Astrocyte of the cerebellum (primary cell): ENCODE measurements at regions not wholly inside any gene's neighbourhood (a gene's known extent, or its start where the extent isn't known, plus 50 kb on each side); places are given as distances from the start of the nearest gene placed in this dataset.

ENCODE experiments used
- DNase-seq: peaks from one replicate; pipeline ENCODE4 v3.0.0-alpha.2; 2011; ENCODE audit warnings: low read depth
- H3K4me3 ChIP-seq: 2 replicates; pipeline ENCODE4 v1.5.1; 2011; ENCODE audit warnings: mild to moderate bottlenecking, low read depth, low read length, moderate library complexity
- in situ Hi-C: cut with HindIII; loops from 2 replicates; pipeline ENCODE4 v1.10.0; 2017; ENCODE audit warnings: low sequenced_read_pairs
- TF ChIP-seq, protein P1 (sequence below): IDR thresholded peaks from 2 replicates; pipeline ENCODE4 v1.5.1; 2012; ENCODE audit warnings: low read length, low read depth, moderate library complexity, mild to moderate bottlenecking; ENCODE audit errors: missing control alignments

DNA sequence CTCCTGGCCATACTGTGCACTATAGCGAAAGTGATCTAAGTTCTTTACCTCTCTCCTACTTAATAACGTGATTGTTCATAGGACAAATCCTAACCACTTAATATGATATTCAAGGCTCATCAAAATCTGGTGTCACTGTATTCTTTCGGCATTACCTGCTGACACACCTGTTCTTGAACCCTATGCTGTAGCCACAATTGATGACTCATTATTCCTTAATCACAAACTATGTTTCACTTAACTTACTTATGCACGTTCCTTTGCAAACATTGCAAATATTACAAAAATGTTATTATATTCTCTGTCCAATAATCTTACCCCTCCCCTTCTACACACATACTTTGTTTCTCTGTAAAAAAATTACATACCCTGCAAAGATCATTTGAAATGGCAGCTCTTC lies 158.1 kb upstream of the ADRA1B start:
- TF ChIP-seq, protein P1, sequence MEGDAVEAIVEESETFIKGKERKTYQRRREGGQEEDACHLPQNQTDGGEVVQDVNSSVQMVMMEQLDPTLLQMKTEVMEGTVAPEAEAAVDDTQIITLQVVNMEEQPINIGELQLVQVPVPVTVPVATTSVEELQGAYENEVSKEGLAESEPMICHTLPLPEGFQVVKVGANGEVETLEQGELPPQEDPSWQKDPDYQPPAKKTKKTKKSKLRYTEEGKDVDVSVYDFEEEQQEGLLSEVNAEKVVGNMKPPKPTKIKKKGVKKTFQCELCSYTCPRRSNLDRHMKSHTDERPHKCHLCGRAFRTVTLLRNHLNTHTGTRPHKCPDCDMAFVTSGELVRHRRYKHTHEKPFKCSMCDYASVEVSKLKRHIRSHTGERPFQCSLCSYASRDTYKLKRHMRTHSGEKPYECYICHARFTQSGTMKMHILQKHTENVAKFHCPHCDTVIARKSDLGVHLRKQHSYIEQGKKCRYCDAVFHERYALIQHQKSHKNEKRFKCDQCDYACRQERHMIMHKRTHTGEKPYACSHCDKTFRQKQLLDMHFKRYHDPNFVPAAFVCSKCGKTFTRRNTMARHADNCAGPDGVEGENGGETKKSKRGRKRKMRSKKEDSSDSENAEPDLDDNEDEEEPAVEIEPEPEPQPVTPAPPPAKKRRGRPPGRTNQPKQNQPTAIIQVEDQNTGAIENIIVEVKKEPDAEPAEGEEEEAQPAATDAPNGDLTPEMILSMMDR, result no peak
- in situ Hi-C loops, result no loop called here
- H3K4me3 ChIP-seq, result no peak overlapping the region
- DNase-seq, result no peak

DNA sequence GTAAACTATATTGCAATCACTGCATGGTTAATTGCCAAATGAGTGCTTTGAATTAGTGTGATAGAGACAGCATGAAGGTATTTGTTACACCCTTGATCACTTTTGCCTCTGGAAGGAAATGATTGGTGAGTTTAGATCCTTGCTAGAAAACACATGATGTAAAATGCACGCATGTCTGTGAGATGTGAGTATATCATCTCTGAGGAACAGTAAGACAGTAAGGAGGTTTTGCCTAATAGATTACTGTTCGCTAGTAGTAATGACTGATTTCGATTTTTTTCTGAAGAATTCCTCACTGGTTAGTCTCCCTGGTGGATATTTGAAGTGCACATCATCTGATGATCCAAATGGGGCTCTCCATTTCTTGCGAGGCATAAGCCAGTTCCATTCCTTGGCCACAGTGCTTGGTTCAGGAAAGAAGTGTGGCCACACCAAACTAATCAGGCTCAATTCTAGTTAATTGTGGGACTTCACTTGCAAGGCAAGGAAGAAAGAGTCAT lies 156.4 kb upstream of the ADRA1B start:
- no peak overlapping the region for H3K4me3 ChIP-seq
- in situ Hi-C loops, result loop anchor here (5.0 kb wide), 1 partner anchor 82 kb away; no protein-coding TSS in a partner anchor
- TF ChIP-seq, protein P1, result no peak
- DNase-seq, result no peak

DNA sequence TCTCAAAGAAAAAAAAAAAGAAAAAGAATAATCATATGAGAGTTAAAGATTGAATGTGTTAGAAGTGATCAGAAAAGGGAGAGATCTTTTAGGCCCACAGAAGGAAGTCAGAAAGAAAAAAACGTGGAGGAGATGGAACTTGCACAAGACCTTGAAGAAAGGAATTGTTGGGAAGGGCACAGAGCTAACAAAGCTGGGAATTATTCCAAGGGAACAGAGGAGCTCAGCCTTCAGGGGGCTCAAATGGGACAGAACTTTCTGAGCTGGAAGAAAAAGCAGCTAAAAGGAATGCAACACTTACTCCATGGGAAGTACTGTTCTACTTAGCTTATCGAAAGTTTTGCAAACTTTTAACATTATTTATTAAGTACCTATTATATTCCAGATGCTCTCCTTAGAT lies 153.4 kb upstream of the ADRA1B start:
- DNase-seq, result no peak
- no peak overlapping the region for H3K4me3 ChIP-seq
- in situ Hi-C loops, result loop anchor here (5.0 kb wide), 1 partner anchor 79 kb away; no protein-coding TSS in a partner anchor
- TF ChIP-seq, protein P1, result no peak

DNA sequence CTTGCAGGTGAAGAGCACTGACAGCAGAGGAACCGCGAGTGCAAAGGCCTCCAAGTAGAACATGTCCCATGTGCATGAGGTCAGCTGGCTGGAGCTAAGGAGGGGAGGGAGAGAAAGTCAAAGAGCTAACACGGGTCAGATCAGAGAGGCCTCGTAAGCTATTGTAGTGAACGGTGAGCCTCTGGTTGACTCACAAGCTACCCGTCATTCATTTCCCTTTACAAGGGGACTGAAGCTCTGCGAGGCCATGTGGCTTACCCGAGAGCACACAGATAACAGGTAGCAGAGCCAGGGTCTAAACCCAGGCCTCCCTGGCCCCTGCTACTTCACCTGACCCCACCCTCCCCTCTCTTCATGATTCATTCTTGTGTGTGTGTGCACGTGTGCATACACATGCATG lies 152.7 kb upstream of the ADRA1B start:
- H3K4me3 ChIP-seq, result no peak overlapping the region
- DNase-seq, result no peak
- TF ChIP-seq, protein P1, result no peak
- in situ Hi-C loops, result loop anchor here (5.0 kb wide), 1 partner anchor 79 kb away; no protein-coding TSS in a partner anchor

DNA sequence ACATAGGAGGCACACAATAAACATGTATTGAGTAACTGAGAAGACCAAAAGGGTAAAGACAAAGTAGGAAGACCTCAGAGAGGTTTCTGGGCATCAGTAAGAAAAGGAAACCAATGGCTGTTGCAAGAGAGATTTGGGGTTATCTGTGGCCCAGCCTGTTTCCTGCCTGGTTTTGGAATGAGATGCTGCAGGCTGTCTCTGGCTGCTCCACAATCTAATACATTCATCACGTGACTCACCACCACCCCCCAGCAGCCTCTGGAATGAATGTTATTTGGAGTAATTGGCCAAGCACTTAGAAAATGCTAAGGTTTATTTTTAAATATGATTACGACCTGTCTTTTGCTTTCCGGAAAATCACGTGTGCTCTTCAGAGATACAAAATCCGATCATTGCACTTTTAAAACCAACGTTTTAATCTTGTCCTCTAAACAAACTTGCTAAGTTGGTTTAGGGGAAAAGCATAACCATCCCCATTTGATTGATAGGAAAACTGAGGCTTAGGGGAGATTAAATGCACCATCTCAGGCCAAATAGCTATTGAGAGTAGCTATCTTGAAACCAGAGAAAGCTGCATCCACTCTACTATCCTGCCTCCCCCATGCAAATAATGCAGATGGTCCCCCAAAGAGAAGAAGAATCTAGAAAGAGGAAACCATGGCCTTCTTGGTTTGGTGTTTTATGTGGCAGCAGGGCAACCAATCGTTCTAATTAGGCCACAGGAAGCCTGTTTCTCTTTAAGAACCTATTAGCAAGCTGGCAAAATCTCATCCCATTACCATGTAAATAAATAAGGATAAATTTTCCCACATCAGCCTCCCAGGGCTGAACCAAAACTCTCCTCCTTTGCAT lies 151.8 kb upstream of the ADRA1B start:
- TF ChIP-seq, protein P1, result no peak
- peak; percentile 62 for DNase-seq
- in situ Hi-C loops, result loop anchor here (5.0 kb wide), 1 partner anchor 78 kb away; no protein-coding TSS in a partner anchor
- no peak overlapping the region for H3K4me3 ChIP-seq

DNA sequence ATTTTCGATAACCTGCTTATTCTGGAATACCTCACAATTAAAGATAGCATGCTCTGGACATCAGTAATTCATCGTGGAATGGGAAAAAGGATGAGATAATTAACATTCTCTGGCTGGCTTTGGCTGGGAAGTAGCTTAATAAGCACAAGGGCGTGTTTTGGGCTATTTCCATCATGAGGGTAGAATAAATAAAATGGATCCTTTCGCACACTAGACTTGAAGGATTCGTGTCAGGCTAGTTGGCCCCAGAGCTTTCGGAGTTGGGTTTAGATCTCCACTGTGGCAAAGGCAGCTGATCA lies 151.2 kb upstream of the ADRA1B start:
- in situ Hi-C loops, result no loop called here
- no peak overlapping the region for H3K4me3 ChIP-seq
- no peak for DNase-seq
- TF ChIP-seq, protein P1, result no peak
